ENCODE measurements at regions not wholly inside any gene's neighbourhood (a gene's known extent, or its start where the extent isn't known, plus 50 kb on each side); places are given as distances from the start of the nearest gene placed in this dataset.

- TF ChIP-seq POLR2AphosphoS5 (IDR thresholded peaks at IDR 0.05; ENCODE audit: borderline replicate concordance, low read depth, low read length) (no peak), EZH2 (IDR thresholded peaks at IDR 0.05) (no peak)
Measured at GRCh38 chr4:138835832-138836533, 179.6 kb upstream of the NOCT start.
